Astrocyte (in vitro differentiated cells and primary cell): ENCODE measurements at regions not wholly inside any gene's neighbourhood (a gene's known extent, or its start where the extent isn't known, plus 50 kb on each side); places are given as distances from the start of the nearest gene placed in this dataset.

Source experiments
- DNase-seq: peaks from one replicate; pipeline ENCODE4 v3.0.0-alpha.2; 2010; ENCODE audit warnings: low read depth
- FAIRE-seq: peaks from 2 replicates; lab custom pipeline; 2011; peaks lifted over from hg19 to GRCh38; lab: Jason Lieb, UNC
- H2AFZ ChIP-seq: 2 replicates; pipeline ENCODE4 v1.6.0; 2012; ENCODE audit warnings: low read depth, low read length, inconsistent platforms
- H3K27ac ChIP-seq: 2 replicates; pipeline ENCODE4 v1.5.1; 2011; ENCODE audit warnings: low read depth, low read length, inconsistent platforms
- H3K27me3 ChIP-seq: 2 replicates; pipeline ENCODE4 v1.6.0; 2011; ENCODE audit warnings: low read length, inconsistent platforms; ENCODE audit not compliant: insufficient read depth
- H3K36me3 ChIP-seq: 2 replicates; pipeline ENCODE4 v1.5.1; 2011; ENCODE audit warnings: low read length, inconsistent platforms; ENCODE audit not compliant: insufficient read depth
- H3K4me1 ChIP-seq: 2 replicates; pipeline ENCODE4 v1.5.1; 2011; ENCODE audit warnings: low read length, inconsistent platforms; ENCODE audit not compliant: insufficient read depth
- H3K4me2 ChIP-seq: 2 replicates; pipeline ENCODE4 v1.6.0; 2012; ENCODE audit warnings: low read length, inconsistent platforms
- H3K4me3 ChIP-seq: 2 replicates; pipeline ENCODE4 v1.5.1; 2011; ENCODE audit warnings: low read depth, mild to moderate bottlenecking, low read length, inconsistent platforms; ENCODE audit not compliant: insufficient read depth
- H3K79me2 ChIP-seq: 2 replicates; pipeline ENCODE4 v1.6.0; 2012; ENCODE audit warnings: mild to moderate bottlenecking, low read length, inconsistent platforms; ENCODE audit not compliant: insufficient read depth
- H3K9ac ChIP-seq: 2 replicates; pipeline ENCODE4 v1.6.0; 2012; ENCODE audit warnings: mild to moderate bottlenecking, low read length, inconsistent platforms
- H3K9me3 ChIP-seq: 2 replicates; pipeline ENCODE4 v1.5.1; 2012; ENCODE audit warnings: low read depth, mild to moderate bottlenecking, low read length, inconsistent platforms; ENCODE audit not compliant: insufficient read depth
- H4K20me1 ChIP-seq: 2 replicates; pipeline ENCODE4 v1.6.0; 2012; ENCODE audit warnings: low read length, inconsistent platforms; ENCODE audit not compliant: insufficient read depth
- H3K27ac Mint-ChIP-seq: one replicate; pipeline ENCODE4 v1.8.0; 2021; ENCODE audit warnings: mild to moderate bottlenecking, mixed read lengths; ENCODE audit not compliant: unreplicated experiment
- H3K27me3 Mint-ChIP-seq: one replicate; pipeline ENCODE4 v1.8.0; 2021; ENCODE audit warnings: low read depth, mixed read lengths; ENCODE audit not compliant: unreplicated experiment
- H3K36me3 Mint-ChIP-seq: one replicate; pipeline ENCODE4 v1.8.0; 2021; ENCODE audit warnings: low read depth, mixed read lengths; ENCODE audit not compliant: unreplicated experiment
- H3K4me1 Mint-ChIP-seq: one replicate; pipeline ENCODE4 v1.8.0; 2021; ENCODE audit warnings: low read depth, mixed read lengths; ENCODE audit not compliant: unreplicated experiment
- H3K4me3 Mint-ChIP-seq: one replicate; pipeline ENCODE4 v1.8.0; 2021; ENCODE audit warnings: mild to moderate bottlenecking, moderate library complexity, mixed read lengths; ENCODE audit not compliant: unreplicated experiment
- H3K9me3 Mint-ChIP-seq: one replicate; pipeline ENCODE4 v1.8.0; 2021; ENCODE audit warnings: mild to moderate bottlenecking, mixed read lengths; ENCODE audit not compliant: unreplicated experiment
- EZH2 ChIP-seq: IDR thresholded peaks from 2 replicates; pipeline ENCODE4 v1.6.1; 2012; ENCODE audit warnings: mild to moderate bottlenecking, low read length, inconsistent platforms; ENCODE audit not compliant: insufficient read depth
- TF ChIP-seq, protein P1 (sequence below): IDR thresholded peaks from 2 replicates; pipeline ENCODE4 v1.5.1; 2011; ENCODE audit warnings: low read depth, mild to moderate bottlenecking, inconsistent platforms, low read length, moderate library complexity; ENCODE audit not compliant: insufficient read depth

DNA sequence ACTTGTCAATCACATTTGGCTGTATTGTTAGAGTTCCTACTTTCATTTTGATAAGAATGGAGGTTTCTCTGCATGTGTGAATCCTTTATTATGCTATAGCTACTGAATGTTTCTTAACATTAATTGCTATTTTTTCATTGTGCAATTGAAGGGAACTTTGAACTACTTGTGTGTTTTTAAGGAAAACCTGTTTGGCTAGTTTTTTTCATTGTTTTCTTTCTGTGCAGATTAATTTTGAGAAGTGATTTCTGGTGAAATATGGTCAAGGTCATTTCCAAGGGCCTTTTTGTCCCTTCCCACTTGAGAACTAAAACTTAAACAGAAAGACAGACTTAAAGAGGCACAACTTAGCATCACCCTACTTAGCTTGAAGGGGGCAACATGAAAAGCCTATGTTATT lies 1309.2 kb upstream of the WWC1 start:
- FAIRE-seq: no peak
- H3K4me3 Mint-ChIP-seq: no peak overlapping the region

DNA sequence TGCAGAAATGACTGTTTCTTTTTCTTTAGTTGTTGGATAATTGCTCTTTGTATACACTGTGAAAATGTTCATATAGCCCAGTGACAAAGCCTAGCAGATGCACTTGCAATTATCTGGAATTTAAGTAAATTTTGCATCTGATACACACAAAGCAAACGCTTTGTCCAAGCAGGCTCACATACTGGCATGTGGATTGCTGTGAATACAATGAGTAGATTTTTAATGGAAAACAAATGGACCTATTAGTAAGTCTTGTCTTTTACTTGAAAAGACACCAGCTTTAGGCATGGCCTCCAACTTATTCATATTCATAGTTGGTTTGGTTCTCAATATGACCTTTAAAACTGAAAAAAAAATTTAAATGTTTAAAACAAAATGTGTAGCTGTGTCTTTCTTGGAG lies 1299.8 kb upstream of the WWC1 start:
- H3K4me1 Mint-ChIP-seq: peaks cover 4% of the 10 kb centered on the region
- H3K4me3 ChIP-seq: no peak overlapping the region
- H3K4me1 ChIP-seq: no peaks in the 10 kb centered on the region
- H4K20me1 ChIP-seq: no peaks in the 10 kb centered on the region
- H3K27ac Mint-ChIP-seq: no peak overlapping the region
- H3K27ac ChIP-seq: no peak overlapping the region
- peaks cover under 1% of the 10 kb centered on the region for H3K27me3 Mint-ChIP-seq
- DNase-seq: no peak
- TF ChIP-seq, protein P1, sequence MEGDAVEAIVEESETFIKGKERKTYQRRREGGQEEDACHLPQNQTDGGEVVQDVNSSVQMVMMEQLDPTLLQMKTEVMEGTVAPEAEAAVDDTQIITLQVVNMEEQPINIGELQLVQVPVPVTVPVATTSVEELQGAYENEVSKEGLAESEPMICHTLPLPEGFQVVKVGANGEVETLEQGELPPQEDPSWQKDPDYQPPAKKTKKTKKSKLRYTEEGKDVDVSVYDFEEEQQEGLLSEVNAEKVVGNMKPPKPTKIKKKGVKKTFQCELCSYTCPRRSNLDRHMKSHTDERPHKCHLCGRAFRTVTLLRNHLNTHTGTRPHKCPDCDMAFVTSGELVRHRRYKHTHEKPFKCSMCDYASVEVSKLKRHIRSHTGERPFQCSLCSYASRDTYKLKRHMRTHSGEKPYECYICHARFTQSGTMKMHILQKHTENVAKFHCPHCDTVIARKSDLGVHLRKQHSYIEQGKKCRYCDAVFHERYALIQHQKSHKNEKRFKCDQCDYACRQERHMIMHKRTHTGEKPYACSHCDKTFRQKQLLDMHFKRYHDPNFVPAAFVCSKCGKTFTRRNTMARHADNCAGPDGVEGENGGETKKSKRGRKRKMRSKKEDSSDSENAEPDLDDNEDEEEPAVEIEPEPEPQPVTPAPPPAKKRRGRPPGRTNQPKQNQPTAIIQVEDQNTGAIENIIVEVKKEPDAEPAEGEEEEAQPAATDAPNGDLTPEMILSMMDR: no peak
- TF ChIP-seq EZH2: no peak
- no peaks in the 10 kb centered on the region for H3K9me3 Mint-ChIP-seq
- FAIRE-seq: no peak
- no peak overlapping the region for H3K4me3 Mint-ChIP-seq
- H3K79me2 ChIP-seq: no peaks in the 10 kb centered on the region
- H2AFZ ChIP-seq: no peak overlapping the region
- no peaks in the 10 kb centered on the region for H3K36me3 Mint-ChIP-seq
- no peak overlapping the region for H3K4me2 ChIP-seq
- H3K27me3 ChIP-seq: no peaks in the 10 kb centered on the region
- H3K9ac ChIP-seq: no peak overlapping the region
- no peaks in the 10 kb centered on the region for H3K9me3 ChIP-seq
- H3K36me3 ChIP-seq: no peaks in the 10 kb centered on the region

More for the DNA sequence above, 1309.2 kb upstream of the WWC1 start:
- no peaks in the 10 kb centered on the region for H3K27me3 ChIP-seq
- TF ChIP-seq, protein P1: no peak
- no peak for TF ChIP-seq EZH2
- peaks cover 3% of the 10 kb centered on the region for H3K4me1 ChIP-seq
- no peaks in the 10 kb centered on the region for H3K36me3 Mint-ChIP-seq
- no peak for DNase-seq
- no peak overlapping the region for H3K4me2 ChIP-seq
- H3K9me3 ChIP-seq: no peaks in the 10 kb centered on the region
- H3K4me1 Mint-ChIP-seq: peaks cover 3% of the 10 kb centered on the region
- H3K9me3 Mint-ChIP-seq: no peaks in the 10 kb centered on the region
- H4K20me1 ChIP-seq: no peaks in the 10 kb centered on the region
- H3K27ac ChIP-seq: no peak overlapping the region
- H3K4me3 ChIP-seq: no peak overlapping the region
- no peak overlapping the region for H3K27ac Mint-ChIP-seq
- no peaks in the 10 kb centered on the region for H3K36me3 ChIP-seq
- H3K27me3 Mint-ChIP-seq: peaks cover 10% of the 10 kb centered on the region
- H3K9ac ChIP-seq: no peak overlapping the region
- no peak overlapping the region for H2AFZ ChIP-seq
- no peaks in the 10 kb centered on the region for H3K79me2 ChIP-seq

DNA sequence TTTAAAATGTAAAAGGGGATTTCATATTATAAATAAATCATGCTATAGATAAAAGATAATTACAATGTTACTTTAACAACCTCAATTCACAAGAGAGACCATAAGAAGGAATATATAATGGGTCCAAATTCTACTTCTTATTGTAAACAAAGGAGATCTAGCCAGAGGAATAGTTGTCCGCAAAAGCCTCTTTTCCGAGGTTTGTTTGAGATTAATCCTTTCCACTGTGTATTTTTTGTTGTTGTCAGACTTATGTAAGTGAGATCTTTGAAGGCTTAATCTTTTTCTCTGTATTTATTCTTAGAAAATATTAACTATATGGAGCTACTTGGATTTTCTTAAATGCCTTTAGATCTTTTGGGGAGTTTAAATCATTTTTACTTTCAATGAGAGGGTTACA lies 1299.3 kb upstream of the WWC1 start:
- no peak overlapping the region for H2AFZ ChIP-seq
- Mint-ChIP-seq H3K4me3 (no peak overlapping the region), H3K27ac (no peak overlapping the region), H3K4me1 (peaks cover 4% of the 10 kb centered on the region), H3K36me3 (no peaks in the 10 kb centered on the region), H3K27me3 (no peaks in the 10 kb centered on the region), H3K9me3 (no peaks in the 10 kb centered on the region)
- H4K20me1 ChIP-seq: no peaks in the 10 kb centered on the region
- H3K36me3 ChIP-seq: no peaks in the 10 kb centered on the region
- no peak overlapping the region for H3K4me3 ChIP-seq
- no peaks in the 10 kb centered on the region for H3K27me3 ChIP-seq
- no peak overlapping the region for H3K9ac ChIP-seq
- no peak overlapping the region for H3K27ac ChIP-seq
- H3K79me2 ChIP-seq: no peaks in the 10 kb centered on the region
- TF ChIP-seq EZH2: no peak
- TF ChIP-seq, protein P1: no peak
- H3K4me2 ChIP-seq: no peak overlapping the region
- DNase-seq (no peak), FAIRE-seq (no peak)
- no peaks in the 10 kb centered on the region for H3K9me3 ChIP-seq
- no peaks in the 10 kb centered on the region for H3K4me1 ChIP-seq
